ENCODE measurements at regions not wholly inside any gene's neighbourhood (a gene's known extent, or its start where the extent isn't known, plus 50 kb on each side); places are given as distances from the start of the nearest gene placed in this dataset.

- H3K9me3 ChIP-seq: no peaks in the 10 kb centered on the region
- DNase-seq (no peak), ATAC-seq (replicated peaks in 1 of 4) (no peak)
- no peak overlapping the region for H3K27ac ChIP-seq (ENCODE audit: low read length)
- no peaks in the 10 kb centered on the region for H3K36me3 ChIP-seq (ENCODE audit: control insufficient read depth in 2 of 2, extremely low read depth in 1 of 2, insufficient read depth in 1 of 2, low read length in 1 of 2)
- Mint-ChIP-seq H3K4me1 (no peaks in the 10 kb centered on the region), H3K36me3 (no peaks in the 10 kb centered on the region), H3K27me3 (no peaks in the 10 kb centered on the region), H3K4me3 (no peak overlapping the region), H3K27ac (no peak overlapping the region), H3K9me3 (peaks cover 3 to 6% (median 3%) of the 10 kb centered on the region in 3 donors)
- ChIA-PET CTCF (no interaction called here), POLR2A (no interaction called here)
- 100% methylated on average over 1 of the region's 3 CpGs for WGBS (ENCODE audit: insufficient coverage)
- no peaks in the 10 kb centered on the region for H3K27me3 ChIP-seq (replicated peaks in 1 of 2; ENCODE audit: control insufficient read depth in 2 of 2, extremely low read depth in 1 of 2, insufficient read depth in 2 of 2, low read length in 1 of 2)
- H3K4me3 ChIP-seq (ENCODE audit: control insufficient read depth in 1 of 2, extremely low read depth in 1 of 2, low read length in 1 of 2): no peak overlapping the region
- H3K4me1 ChIP-seq (ENCODE audit: control insufficient read depth in 1 of 2, extremely low read depth in 1 of 2, insufficient read depth in 2 of 2, low read length in 2 of 2): no peaks in the 10 kb centered on the region
Observed at GRCh38 chrX:7244405-7244804, 96.5 kb upstream of the PUDP start.

GRCh38 chrX:7242613-7243012 is 94.7 kb upstream of the PUDP start:
- no peaks in the 10 kb centered on the region for H3K27me3 Mint-ChIP-seq
- ATAC-seq (replicated peaks in 1 of 4): no peak
- no peak overlapping the region for H3K4me3 Mint-ChIP-seq
- H3K4me3 ChIP-seq (ENCODE audit: control insufficient read depth in 1 of 2, extremely low read depth in 1 of 2, low read length in 1 of 2): no peak overlapping the region
- no CpG with 5 or more reads among the region's 1 CpG for WGBS (ENCODE audit: insufficient coverage)
- CTCF ChIA-PET: no interaction called here
- DNase-seq: no peak
- H3K9me3 ChIP-seq: no peaks in the 10 kb centered on the region
- no peaks in the 10 kb centered on the region for H3K36me3 ChIP-seq (ENCODE audit: control insufficient read depth in 2 of 2, extremely low read depth in 1 of 2, insufficient read depth in 1 of 2, low read length in 1 of 2)
- H3K27ac Mint-ChIP-seq: no peak overlapping the region
- H3K4me1 ChIP-seq (ENCODE audit: control insufficient read depth in 1 of 2, extremely low read depth in 1 of 2, insufficient read depth in 2 of 2, low read length in 2 of 2): no peaks in the 10 kb centered on the region
- H3K36me3 Mint-ChIP-seq: no peaks in the 10 kb centered on the region
- no peak overlapping the region for H3K27ac ChIP-seq (ENCODE audit: low read length)
- H3K4me1 Mint-ChIP-seq: no peaks in the 10 kb centered on the region
- POLR2A ChIA-PET: no interaction called here
- H3K27me3 ChIP-seq (replicated peaks in 1 of 2; ENCODE audit: control insufficient read depth in 2 of 2, extremely low read depth in 1 of 2, insufficient read depth in 2 of 2, low read length in 1 of 2): no peaks in the 10 kb centered on the region
- peaks cover 0 to 3% (median 3%) of the 10 kb centered on the region in 3 donors for H3K9me3 Mint-ChIP-seq

- no peak overlapping the region for H3K4me3 ChIP-seq (ENCODE audit: control insufficient read depth in 1 of 2, extremely low read depth in 1 of 2, low read length in 1 of 2)
- CTCF ChIA-PET: no interaction called here
- H3K4me1 ChIP-seq (ENCODE audit: control insufficient read depth in 1 of 2, extremely low read depth in 1 of 2, insufficient read depth in 2 of 2, low read length in 2 of 2): no peaks in the 10 kb centered on the region
- POLR2A ChIA-PET: no interaction called here
- WGBS (ENCODE audit: insufficient coverage): no CpG with 5 or more reads among the region's 2 CpGs
- no peaks in the 10 kb centered on the region for H3K27me3 ChIP-seq (replicated peaks in 1 of 2; ENCODE audit: control insufficient read depth in 2 of 2, extremely low read depth in 1 of 2, insufficient read depth in 2 of 2, low read length in 1 of 2)
- H3K4me3 Mint-ChIP-seq: no peak overlapping the region
- no peaks in the 10 kb centered on the region for H3K36me3 Mint-ChIP-seq
- ATAC-seq (replicated peaks in 1 of 4): no peak
- H3K4me1 Mint-ChIP-seq: no peaks in the 10 kb centered on the region
- no peak overlapping the region for H3K27ac Mint-ChIP-seq
- H3K36me3 ChIP-seq (ENCODE audit: control insufficient read depth in 2 of 2, extremely low read depth in 1 of 2, insufficient read depth in 1 of 2, low read length in 1 of 2): no peaks in the 10 kb centered on the region
- DNase-seq: no peak
- H3K9me3 Mint-ChIP-seq: peaks cover 0 to 2% (median 1%) of the 10 kb centered on the region in 3 donors
- H3K27me3 Mint-ChIP-seq: no peaks in the 10 kb centered on the region
- no peaks in the 10 kb centered on the region for H3K9me3 ChIP-seq
- no peak overlapping the region for H3K27ac ChIP-seq (ENCODE audit: low read length)
Observed at GRCh38 chrX:7240929-7241328, 93.0 kb upstream of the PUDP start.

- H3K9me3 ChIP-seq: no peaks in the 10 kb centered on the region
- POLR2A ChIA-PET: no interaction called here
- DNase-seq: no peak
- H3K9me3 Mint-ChIP-seq: no peaks in the 10 kb centered on the region
- no peaks in the 10 kb centered on the region for H3K4me1 Mint-ChIP-seq
- no peak for ATAC-seq (replicated peaks in 1 of 4)
- no peak overlapping the region for H3K27ac ChIP-seq (ENCODE audit: low read length)
- no peak overlapping the region for H3K4me3 Mint-ChIP-seq
- no peak overlapping the region for H3K27ac Mint-ChIP-seq
- CTCF ChIA-PET: interaction anchor here in 1 of 2 donors (0.6 kb wide), 1 partner anchor 30 kb away, joined by 3 read pairs; no protein-coding TSS in a partner anchor
- H3K36me3 ChIP-seq (ENCODE audit: control insufficient read depth in 2 of 2, extremely low read depth in 1 of 2, insufficient read depth in 1 of 2, low read length in 1 of 2): no peaks in the 10 kb centered on the region
- H3K4me3 ChIP-seq (ENCODE audit: control insufficient read depth in 1 of 2, extremely low read depth in 1 of 2, low read length in 1 of 2): no peak overlapping the region
- H3K4me1 ChIP-seq (ENCODE audit: control insufficient read depth in 1 of 2, extremely low read depth in 1 of 2, insufficient read depth in 2 of 2, low read length in 2 of 2): no peaks in the 10 kb centered on the region
- H3K27me3 ChIP-seq (replicated peaks in 1 of 2; ENCODE audit: control insufficient read depth in 2 of 2, extremely low read depth in 1 of 2, insufficient read depth in 2 of 2, low read length in 1 of 2): no peaks in the 10 kb centered on the region
- no peaks in the 10 kb centered on the region for H3K36me3 Mint-ChIP-seq
- H3K27me3 Mint-ChIP-seq: no peaks in the 10 kb centered on the region
Observed at GRCh38 chrX:7235071-7235470, 87.1 kb upstream of the PUDP start.

- Mint-ChIP-seq H3K4me3 (no peak overlapping the region), H3K36me3 (no peaks in the 10 kb centered on the region), H3K4me1 (no peaks in the 10 kb centered on the region), H3K9me3 (no peaks in the 10 kb centered on the region), H3K27ac (no peak overlapping the region), H3K27me3 (no peaks in the 10 kb centered on the region)
- DNase-seq: no peak
- Histone ChIP-seq H3K36me3 (ENCODE audit: control insufficient read depth in 2 of 2, extremely low read depth in 1 of 2, insufficient read depth in 1 of 2, low read length in 1 of 2) (no peaks in the 10 kb centered on the region), H3K9me3 (no peaks in the 10 kb centered on the region), H3K4me1 (ENCODE audit: control insufficient read depth in 1 of 2, extremely low read depth in 1 of 2, insufficient read depth in 2 of 2, low read length in 2 of 2) (no peaks in the 10 kb centered on the region), H3K4me3 (ENCODE audit: control insufficient read depth in 1 of 2, extremely low read depth in 1 of 2, low read length in 1 of 2) (no peak overlapping the region), H3K27me3 (replicated peaks in 1 of 2; ENCODE audit: control insufficient read depth in 2 of 2, extremely low read depth in 1 of 2, insufficient read depth in 2 of 2, low read length in 1 of 2) (no peaks in the 10 kb centered on the region), H3K27ac (ENCODE audit: low read length) (no peak overlapping the region)
- ATAC-seq (replicated peaks in 1 of 4): no peak
- no CpG with 5 or more reads among the region's 4 CpGs for WGBS (ENCODE audit: insufficient coverage)
- ChIA-PET CTCF (no interaction called here), POLR2A (no interaction called here)
Observed at GRCh38 chrX:7233580-7234406, 85.8 kb upstream of the PUDP start.

GRCh38 chrX:7228226-7228625 is 80.3 kb upstream of the PUDP start:
- DNase-seq: no peak
- Histone ChIP-seq H3K27me3 (replicated peaks in 1 of 2; ENCODE audit: control insufficient read depth in 2 of 2, extremely low read depth in 1 of 2, insufficient read depth in 2 of 2, low read length in 1 of 2) (no peaks in the 10 kb centered on the region), H3K4me1 (ENCODE audit: control insufficient read depth in 1 of 2, extremely low read depth in 1 of 2, insufficient read depth in 2 of 2, low read length in 2 of 2) (no peaks in the 10 kb centered on the region), H3K9me3 (no peaks in the 10 kb centered on the region), H3K27ac (ENCODE audit: low read length) (no peak overlapping the region), H3K36me3 (ENCODE audit: control insufficient read depth in 2 of 2, extremely low read depth in 1 of 2, insufficient read depth in 1 of 2, low read length in 1 of 2) (no peaks in the 10 kb centered on the region), H3K4me3 (ENCODE audit: control insufficient read depth in 1 of 2, extremely low read depth in 1 of 2, low read length in 1 of 2) (no peak overlapping the region)
- Mint-ChIP-seq H3K27ac (no peak overlapping the region), H3K4me3 (no peak overlapping the region), H3K4me1 (no peaks in the 10 kb centered on the region), H3K36me3 (no peaks in the 10 kb centered on the region), H3K27me3 (no peaks in the 10 kb centered on the region), H3K9me3 (no peaks in the 10 kb centered on the region)
- ATAC-seq (replicated peaks in 1 of 4): no peak
- no CpG with 5 or more reads among the region's 2 CpGs for WGBS (ENCODE audit: insufficient coverage)
- POLR2A ChIA-PET: no interaction called here
- CTCF ChIA-PET: no interaction called here

GRCh38 chrX:7225338-7225737 is 77.4 kb upstream of the PUDP start:
- Mint-ChIP-seq H3K36me3 (peaks cover 7% of the 10 kb centered on the region), H3K4me1 (no peaks in the 10 kb centered on the region), H3K9me3 (peaks cover 0 to 7% (median 3%) of the 10 kb centered on the region in 3 donors), H3K4me3 (no peak overlapping the region), H3K27me3 (no peaks in the 10 kb centered on the region), H3K27ac (no peak overlapping the region)
- Histone ChIP-seq H3K36me3 (ENCODE audit: control insufficient read depth in 2 of 2, extremely low read depth in 1 of 2, insufficient read depth in 1 of 2, low read length in 1 of 2) (no peaks in the 10 kb centered on the region), H3K4me1 (ENCODE audit: control insufficient read depth in 1 of 2, extremely low read depth in 1 of 2, insufficient read depth in 2 of 2, low read length in 2 of 2) (no peaks in the 10 kb centered on the region), H3K4me3 (ENCODE audit: control insufficient read depth in 1 of 2, extremely low read depth in 1 of 2, low read length in 1 of 2) (no peak overlapping the region), H3K27ac (ENCODE audit: low read length) (no peak overlapping the region), H3K27me3 (replicated peaks in 1 of 2; ENCODE audit: control insufficient read depth in 2 of 2, extremely low read depth in 1 of 2, insufficient read depth in 2 of 2, low read length in 1 of 2) (no peaks in the 10 kb centered on the region), H3K9me3 (no peaks in the 10 kb centered on the region)
- DNase-seq (no peak), ATAC-seq (replicated peaks in 1 of 4) (no peak)
- CTCF ChIA-PET: no interaction called here
- POLR2A ChIA-PET: no interaction called here
- WGBS (ENCODE audit: insufficient coverage): no CpG with 5 or more reads among the region's 2 CpGs

Data from T-cell (primary cell).